HCEC 1CT (cell line): ENCODE measurements at regions not wholly inside any gene's neighbourhood (a gene's known extent, or its start where the extent isn't known, plus 50 kb on each side); places are given as distances from the start of the nearest gene placed in this dataset.

ENCODE experiments used
- DNase-seq: peaks from one replicate; pipeline ENCODE4 v3.0.0-alpha.2; 2017

GRCh38 chr2:189268763-189269162 lies 89.2 kb upstream of the COL5A2 start:
- DNase-seq = no peak

- DNase-seq = no peak
Observed at GRCh38 chr2:189273734-189274133, 94.2 kb upstream of the COL5A2 start.

- DNase-seq = no peak
Observed at GRCh38 chr2:189274361-189274760, 94.8 kb upstream of the COL5A2 start.

GRCh38 chr2:189276277-189276676 lies 96.7 kb upstream of the COL5A2 start:
- DNase-seq = peak; percentile 98

- no peak for DNase-seq
Observed at GRCh38 chr2:189281201-189281600, 101.6 kb upstream of the COL5A2 start.

DNA sequence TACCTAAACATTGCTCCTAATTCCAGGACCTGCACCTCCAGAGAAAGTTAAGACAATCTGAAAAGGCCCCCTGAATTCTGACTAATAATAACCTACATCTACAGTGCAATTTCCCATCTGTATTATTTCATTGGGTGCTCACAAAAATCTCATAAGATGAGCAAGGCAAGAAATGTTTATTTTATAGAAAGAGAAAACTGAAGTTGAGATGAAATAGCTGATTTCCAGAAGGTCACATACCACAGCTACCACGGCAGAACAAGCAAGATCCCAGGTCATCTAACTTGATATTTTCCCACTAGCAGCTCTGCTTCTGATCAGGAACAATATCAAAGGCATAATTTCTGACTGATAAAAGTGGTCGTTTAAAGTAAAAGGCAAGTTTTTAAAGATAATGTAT lies 105.8 kb upstream of the COL5A2 start:
- peak; percentile 47 for DNase-seq

GRCh38 chr2:189285962-189286645 lies 106.5 kb upstream of the COL5A2 start:
- DNase-seq = peak; percentile 96

GRCh38 chr2:189287363-189287762 lies 107.8 kb upstream of the COL5A2 start:
- no peak for DNase-seq

DNA sequence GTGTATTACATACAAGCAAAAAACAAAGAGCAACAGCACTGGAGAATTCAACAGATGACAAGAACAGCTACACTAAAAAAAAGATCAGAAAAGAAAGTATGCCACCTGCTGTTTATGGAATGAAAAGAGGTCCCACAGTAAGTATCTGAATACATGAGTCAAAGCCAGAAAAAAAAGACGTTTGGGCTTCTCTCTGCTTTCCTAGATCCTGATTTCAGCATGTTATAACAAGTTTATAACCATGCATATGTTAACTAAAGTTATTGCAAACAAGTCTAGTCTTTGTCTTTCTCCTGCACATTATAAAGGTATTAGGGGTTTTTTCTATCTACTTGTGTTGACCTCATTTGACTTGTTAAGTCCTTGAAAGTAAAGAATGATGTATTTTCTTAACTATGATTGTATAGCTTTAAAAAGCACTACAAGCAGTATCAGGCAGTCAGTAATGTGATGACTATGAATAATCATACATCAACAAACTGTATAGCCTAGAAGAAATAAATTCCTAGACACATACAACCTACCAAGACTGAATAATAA lies 108.5 kb upstream of the COL5A2 start:
- DNase-seq = peak; percentile 91

- DNase-seq = no peak
Observed at GRCh38 chr2:189291460-189291859, 111.9 kb upstream of the COL5A2 start.

GRCh38 chr2:189293164-189293563 lies 113.6 kb upstream of the COL5A2 start:
- peak; percentile 52 for DNase-seq

- peak; percentile 71 for DNase-seq
Observed at GRCh38 chr2:189297446-189297845, 117.9 kb upstream of the COL5A2 start.

- peak; percentile 56 for DNase-seq
Observed at GRCh38 chr2:189298038-189298437, 118.5 kb upstream of the COL5A2 start.

DNA sequence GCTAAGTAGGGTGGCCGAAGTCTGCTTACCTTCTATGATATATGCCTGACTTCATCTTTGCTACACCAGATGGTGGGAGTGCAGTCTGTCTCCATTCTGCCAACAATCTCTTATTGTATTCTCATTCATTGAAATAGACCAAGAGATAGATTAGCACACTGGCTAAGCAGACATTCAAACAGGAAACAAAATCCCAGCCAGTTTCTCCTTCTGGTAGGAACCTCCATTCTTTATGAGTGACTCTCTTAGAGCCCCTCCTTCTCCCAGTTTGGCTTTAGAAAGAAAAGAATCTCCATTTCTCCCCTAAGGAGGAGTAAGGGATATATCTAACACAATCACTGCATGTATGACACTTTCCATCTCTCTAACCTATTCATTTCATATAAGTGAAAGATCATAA lies 118.9 kb upstream of the COL5A2 start:
- DNase-seq = peak; percentile 29

DNA sequence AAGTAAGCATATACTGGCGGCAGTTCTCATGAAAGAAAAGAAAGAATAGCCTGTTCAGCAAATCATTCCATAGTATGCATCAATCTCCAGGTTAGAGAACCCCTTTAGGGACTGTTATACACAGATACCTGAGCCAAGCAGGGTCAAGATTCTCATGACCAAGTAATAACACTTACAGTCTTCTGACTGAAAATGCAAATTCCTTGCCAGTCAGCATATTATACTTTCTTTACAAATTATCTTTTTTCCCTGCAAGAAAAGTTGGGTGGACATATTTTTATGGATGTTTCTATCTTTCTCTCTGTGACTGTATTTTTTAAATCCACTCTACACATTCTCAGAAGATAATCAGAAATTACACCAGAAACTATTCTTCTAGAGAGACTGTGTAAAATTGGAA lies 120.4 kb upstream of the COL5A2 start:
- no peak for DNase-seq

DNA sequence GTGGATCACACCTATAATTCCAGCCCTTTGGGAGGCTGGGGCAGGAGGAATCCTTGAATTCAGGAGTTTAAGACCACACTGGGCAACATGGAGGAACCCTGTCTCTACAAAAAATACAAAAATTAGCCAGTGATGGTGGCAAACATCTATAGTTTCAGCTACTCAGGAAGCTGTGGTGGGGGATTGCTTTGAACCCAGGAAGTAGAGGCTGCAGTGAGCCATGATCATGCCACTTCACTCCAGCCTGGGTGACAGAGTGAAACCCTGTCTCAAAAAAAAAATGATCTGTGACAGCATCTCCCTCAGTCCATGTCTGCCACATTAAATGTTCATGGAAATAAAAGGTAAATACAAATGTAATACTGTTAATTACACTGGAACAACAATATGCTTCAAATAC lies 121.4 kb upstream of the COL5A2 start:
- no peak for DNase-seq

DNA sequence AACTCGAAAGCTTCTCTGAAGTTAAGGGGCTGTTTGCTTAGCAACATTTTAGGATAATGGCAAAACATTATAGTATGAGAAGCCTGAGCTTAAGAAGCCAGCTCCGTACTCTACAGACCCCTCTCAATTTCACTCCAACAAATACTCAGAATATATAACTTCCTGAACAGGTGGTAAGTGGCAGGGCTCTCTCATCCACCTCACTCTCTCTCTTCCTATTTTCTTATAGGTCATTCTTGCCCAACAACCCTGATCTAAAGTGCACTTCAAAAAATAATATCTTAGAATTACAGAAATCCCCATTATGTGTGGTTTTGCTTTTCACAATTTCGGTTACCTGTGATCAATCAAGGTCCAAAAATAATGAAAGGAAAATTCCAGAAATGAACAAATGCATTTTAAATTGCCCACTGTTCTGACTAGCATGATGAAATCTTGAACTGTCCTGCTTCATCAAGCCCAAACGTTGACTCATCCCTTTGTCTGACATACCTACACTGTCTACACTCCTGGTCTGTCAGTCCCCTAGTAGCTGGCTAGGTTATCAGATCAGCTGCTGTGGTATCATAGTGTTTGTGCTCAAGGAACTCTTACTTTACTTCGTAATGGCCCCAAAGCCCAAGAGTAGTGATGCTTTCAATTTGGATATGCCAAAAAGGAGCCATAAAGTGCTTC lies 122.8 kb upstream of the COL5A2 start:
- DNase-seq = peak; percentile 39

- DNase-seq = no peak
Observed at GRCh38 chr2:189304360-189304759, 124.8 kb upstream of the COL5A2 start.

DNA sequence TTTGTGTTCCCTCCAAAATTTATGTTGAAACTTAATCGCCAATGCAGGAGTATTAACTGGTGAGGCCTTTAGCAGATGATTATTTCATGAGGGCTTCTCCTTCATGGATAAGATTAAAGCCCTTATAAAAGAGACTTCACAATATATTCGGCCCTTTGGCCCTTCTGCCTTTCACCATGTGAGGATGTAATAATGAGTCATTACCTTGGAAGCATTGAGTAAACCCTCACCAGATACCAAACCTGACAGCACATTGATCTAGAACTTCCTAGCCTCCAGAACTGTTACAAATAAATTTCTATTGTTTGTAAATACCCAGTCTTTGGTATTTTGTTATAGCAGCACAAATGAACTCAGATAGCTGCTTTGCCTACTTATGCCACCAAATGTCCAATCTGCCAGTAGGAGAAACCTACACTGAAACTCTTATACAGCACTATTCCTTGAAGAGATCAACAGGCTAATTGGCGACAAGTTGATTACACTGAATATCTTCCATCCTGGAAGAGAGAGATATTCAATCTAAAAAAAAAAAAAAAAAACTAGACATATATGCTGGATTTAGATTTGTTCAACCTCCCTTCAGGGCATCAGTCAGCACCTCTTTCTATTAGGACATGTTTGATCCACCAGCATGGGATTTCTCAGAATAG lies 125.9 kb upstream of the COL5A2 start:
- peak; percentile 79 for DNase-seq

- no peak for DNase-seq
Observed at GRCh38 chr2:189306525-189306924, 127.0 kb upstream of the COL5A2 start.

DNA sequence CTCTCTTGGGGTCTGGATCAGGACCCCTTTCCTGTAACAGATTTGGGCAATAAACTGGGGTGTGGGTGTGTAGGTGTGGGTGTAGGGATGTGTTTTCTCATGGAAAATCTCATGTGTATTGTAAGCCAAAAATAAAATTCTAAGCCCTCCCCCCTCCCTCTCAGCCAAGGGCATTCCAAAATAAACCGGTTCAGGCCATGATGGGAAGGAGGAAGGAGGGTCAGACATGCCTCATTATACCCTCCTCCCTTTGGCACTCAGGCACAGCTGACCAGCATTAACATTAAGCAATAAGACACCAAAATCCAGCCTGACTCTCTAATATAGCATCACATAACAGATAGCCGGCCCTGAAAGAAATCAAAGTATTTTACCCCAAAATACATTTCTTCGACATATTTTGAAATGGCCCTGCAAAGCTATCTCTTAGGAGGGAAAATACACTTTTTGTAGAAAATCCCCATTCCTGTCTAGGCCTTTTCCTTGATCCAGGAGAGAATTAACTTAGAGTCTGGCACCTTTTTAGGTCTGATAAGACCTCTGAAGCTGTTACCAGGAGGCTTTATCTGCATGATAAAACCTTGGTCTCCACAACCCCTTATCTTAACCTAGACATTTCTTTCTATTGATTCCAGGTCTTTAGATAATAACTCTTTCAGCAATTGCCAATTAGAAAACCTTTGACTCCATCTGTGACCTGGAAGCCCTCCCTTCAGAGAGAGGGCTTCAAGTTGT lies 128.7 kb upstream of the COL5A2 start:
- no peak for DNase-seq

- no peak for DNase-seq
Observed at GRCh38 chr2:189309331-189309730, 129.8 kb upstream of the COL5A2 start.

DNA sequence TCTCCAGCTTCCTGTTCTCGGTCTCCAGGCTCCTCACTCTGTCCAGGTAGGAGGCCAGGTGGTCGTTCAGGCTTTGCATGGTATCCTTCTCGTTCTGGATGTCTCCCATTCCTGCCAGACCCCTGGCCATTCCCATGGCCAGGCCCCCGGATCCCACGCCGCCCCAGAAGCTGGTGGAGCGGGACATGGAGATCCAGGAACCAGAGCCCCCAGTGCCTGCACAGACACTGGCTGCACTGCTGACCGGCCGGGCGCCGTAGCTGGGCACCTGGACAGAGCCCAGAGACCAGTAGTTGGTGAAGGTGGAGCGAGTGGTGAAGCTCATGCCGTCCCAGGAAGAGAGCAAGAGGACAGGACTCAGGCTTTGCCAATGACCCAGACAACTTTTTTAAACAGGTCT lies 129.1 kb upstream of the WDR75 start:
- no peak for DNase-seq
